SJCRH30 (cell line): ENCODE measurements at regions not wholly inside any gene's neighbourhood (a gene's known extent, or its start where the extent isn't known, plus 50 kb on each side); places are given as distances from the start of the nearest gene placed in this dataset.
"Not testable (repeated sequence)": the region's sequence is repeated elsewhere in the genome, so short reads cannot be mapped to it uniquely, and the experiment has no call there.

Source experiments
- DNase-seq, 2 experiments: peaks; one replicate each; pipeline ENCODE4 v3.0.0-alpha.2; 2015 to 2020
- H3K27ac ChIP-seq: fragments of 250-450 bp; sonication (Bioruptor Pico); 2 replicates; pipeline ENCODE4 v1.5.1; 2020; ENCODE audit warnings: mild to moderate bottlenecking, moderate library complexity
- H3K27me3 ChIP-seq: fragments of 250-450 bp; sonication (Bioruptor Pico); 2 replicates; pipeline ENCODE4 v1.5.1; 2020; ENCODE audit warnings: mild to moderate bottlenecking, moderate library complexity
- H3K36me3 ChIP-seq: fragments of 250-450 bp; sonication (Bioruptor Pico); 2 replicates; pipeline ENCODE4 v1.5.1; 2020; ENCODE audit warnings: mild to moderate bottlenecking, moderate library complexity
- H3K4me1 ChIP-seq: fragments of 250-450 bp; sonication (Bioruptor Pico); 2 replicates; pipeline ENCODE4 v1.5.1; 2020; ENCODE audit warnings: mild to moderate bottlenecking, moderate library complexity
- H3K4me3 ChIP-seq: fragments of 250-450 bp; sonication (Bioruptor Pico); 2 replicates; pipeline ENCODE4 v1.5.1; 2020; ENCODE audit warnings: mild to moderate bottlenecking, moderate library complexity
- H3K9me3 ChIP-seq: fragments of 250-450 bp; sonication (Bioruptor Pico); replicated peaks from 2 replicates; pipeline ENCODE4 v1.5.1; 2020; ENCODE audit warnings: mild to moderate bottlenecking, moderate library complexity

DNA sequence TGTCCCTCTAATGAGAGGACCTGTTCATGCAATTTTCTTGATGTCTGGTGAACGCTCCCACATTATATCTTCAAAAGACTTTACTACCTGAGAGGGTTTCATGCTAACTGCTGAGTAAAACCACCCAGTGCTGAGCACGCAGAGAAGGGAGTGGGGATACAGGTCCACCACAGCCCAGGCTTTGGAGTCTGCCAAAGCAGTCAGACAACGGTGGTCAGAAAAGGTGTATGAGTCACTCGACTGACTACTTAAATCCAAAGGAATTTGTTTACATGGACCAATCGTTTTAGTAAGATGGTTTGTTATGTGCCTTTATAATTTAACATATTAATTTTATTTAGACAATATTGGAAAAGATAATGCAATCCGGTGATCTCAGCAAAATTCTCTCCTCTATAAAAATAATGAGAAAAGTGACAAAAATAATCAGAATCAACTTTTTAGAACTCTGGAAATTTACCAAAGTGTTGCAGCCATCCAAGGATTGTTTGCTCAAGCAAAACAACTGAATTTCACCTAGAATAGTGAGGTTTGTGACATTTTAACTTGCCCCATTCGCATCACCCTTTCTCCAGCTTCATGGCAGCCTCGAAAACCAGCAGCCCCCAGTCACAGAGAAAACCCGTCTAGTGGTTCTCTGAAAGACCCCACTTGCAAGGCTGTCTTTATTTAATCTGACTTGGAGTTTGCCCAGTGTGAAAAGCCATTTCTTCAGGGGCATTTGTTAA is 52.1 kb upstream of the PLGLB2 start:
- DNase-seq, H3K27me3 ChIP-seq, H3K27ac ChIP-seq, H3K4me1 ChIP-seq, H3K4me3 ChIP-seq, H3K9me3 ChIP-seq, H3K36me3 ChIP-seq: not testable (repeated sequence)
